Cardiac fibroblast (primary cell): ENCODE measurements at regions not wholly inside any gene's neighbourhood (a gene's known extent, or its start where the extent isn't known, plus 50 kb on each side); places are given as distances from the start of the nearest gene placed in this dataset.

Experiments
- DNase-seq, 2 donors: peaks; one replicate each; pipeline versions ENCODE4 v3.0.0 to v3.0.0-alpha.2; 2010; ENCODE audit warnings: low read depth in 2 of 2
- H3K4me3 ChIP-seq, 2 donors: replicated peaks in 1 of 2; 1 replicate in 1 of 2; 2 replicates in 1 of 2; pipeline ENCODE4 v1.5.1; 2011; ENCODE audit warnings: low read depth in 2 of 2, low read length in 2 of 2, mild to moderate bottlenecking in 2 of 2, moderate library complexity in 1 of 2
- CTCF ChIP-seq: IDR thresholded peaks from one replicate; pipeline ENCODE4 v1.5.1; 2011; ENCODE audit warnings: low read depth, mild to moderate bottlenecking, low read length, inconsistent platforms

GRCh38 chr13:74184283-74184682 lies 50.1 kb upstream of the KLF12 start:
- DNase-seq = no peak
- no peak for TF ChIP-seq CTCF
- H3K4me3 ChIP-seq = no peak overlapping the region
